ENCODE measurements at regions not wholly inside any gene's neighbourhood (a gene's known extent, or its start where the extent isn't known, plus 50 kb on each side); places are given as distances from the start of the nearest gene placed in this dataset.
"Not testable (repeated sequence)": the region's sequence is repeated elsewhere in the genome, so short reads cannot be mapped to it uniquely, and the experiment has no call there.

DNA sequence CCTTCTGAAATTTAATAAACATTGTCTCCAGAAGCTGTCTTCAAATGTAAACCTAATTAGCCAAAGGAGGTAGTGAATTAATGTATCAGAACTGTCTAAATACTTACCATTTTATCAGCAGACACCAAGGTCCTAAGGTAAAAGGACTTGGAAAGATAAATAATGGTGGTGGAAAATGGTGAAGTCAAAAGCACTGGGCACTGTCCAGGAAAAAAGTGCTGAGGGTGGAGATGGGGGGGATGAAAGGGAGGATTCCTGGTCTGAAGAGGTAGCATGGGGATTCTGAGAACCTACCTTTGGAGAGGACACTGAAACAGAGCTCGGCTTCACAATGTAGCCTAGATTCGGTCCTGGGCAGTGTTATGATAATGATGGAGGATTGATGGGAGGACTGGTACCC, 149.0 kb upstream of the DPH6 start:
- DNase-seq (ENCODE audit: low spot score), result no peak

DNA sequence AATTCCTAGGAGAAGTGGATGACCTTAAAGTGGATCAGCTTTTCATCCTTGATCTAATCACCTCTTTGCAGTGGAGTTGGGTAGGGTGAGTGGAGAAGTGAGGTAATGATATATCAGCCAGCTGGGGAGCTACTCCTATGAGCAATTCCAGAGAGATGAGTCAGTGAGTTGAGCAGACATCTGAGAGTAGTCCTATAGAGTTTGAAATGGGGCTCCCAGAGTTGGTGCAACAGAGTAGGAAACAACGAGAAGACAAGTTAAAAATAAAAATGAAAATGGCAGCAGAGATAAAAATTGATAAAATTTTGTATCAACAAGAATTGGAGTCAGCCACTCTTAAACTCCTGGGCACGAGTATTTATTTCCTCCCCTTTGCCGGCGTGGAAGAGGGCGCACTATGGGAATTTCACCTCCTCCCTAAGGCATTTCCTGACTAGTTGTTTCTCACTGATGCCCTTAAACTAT, 150.8 kb upstream of the DPH6 start:
- no peak for DNase-seq (ENCODE audit: low spot score)

DNA sequence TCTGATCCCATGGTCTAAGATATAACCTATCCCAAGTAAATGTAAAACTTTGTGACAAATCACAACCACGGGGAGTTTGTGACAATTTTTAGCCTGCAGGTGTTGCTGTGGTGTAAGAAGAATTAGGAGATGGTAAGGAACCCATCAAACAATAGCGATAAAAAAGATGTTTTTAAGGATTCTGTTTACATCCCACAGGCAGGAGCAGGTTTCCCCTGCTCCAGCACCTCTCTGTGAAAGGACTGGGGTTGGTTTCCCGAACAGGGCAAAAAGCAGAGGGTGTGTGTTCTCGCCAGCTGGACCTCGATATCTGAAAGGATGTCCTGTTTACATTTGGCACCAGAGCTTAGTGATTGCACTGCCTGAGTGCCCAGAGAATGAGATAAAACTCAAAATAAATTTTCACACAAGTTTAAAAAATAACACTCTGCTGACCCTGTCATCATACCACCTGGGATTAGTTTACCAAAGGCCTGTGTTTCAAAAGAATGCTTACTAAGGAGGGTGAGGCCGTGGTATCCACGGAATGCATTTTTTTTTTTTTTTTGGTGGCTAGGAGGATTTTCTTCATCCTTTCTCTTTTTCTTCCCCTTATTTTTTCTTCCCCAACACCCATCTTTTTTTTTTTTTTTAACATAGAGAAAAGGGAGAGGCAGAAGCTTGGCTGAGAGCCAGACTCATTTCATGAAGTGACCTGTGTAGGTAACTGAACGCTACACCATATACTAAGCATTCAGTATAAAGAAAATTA, 151.8 kb upstream of the DPH6 start:
- no peak for DNase-seq (ENCODE audit: low spot score)

DNA sequence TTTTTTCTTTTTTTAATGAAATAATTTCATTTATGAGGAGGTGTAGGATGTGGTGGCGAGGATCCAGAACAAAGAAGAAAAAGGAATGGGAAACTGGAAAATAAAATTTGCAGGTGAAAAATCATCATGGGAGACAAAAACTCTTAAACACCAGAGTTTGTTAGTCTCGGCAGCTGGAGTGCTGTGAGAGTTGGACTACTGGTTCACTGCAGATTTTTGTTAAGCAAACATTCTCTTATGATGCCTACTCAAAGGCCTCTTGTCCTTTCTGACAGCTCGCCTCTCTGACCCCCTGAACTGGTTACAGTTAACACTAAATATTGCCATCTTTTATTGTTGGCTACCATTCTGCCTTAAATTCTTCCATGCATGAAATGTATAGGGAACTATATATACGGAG, 152.4 kb upstream of the DPH6 start:
- no peak for DNase-seq (ENCODE audit: low spot score)

DNA sequence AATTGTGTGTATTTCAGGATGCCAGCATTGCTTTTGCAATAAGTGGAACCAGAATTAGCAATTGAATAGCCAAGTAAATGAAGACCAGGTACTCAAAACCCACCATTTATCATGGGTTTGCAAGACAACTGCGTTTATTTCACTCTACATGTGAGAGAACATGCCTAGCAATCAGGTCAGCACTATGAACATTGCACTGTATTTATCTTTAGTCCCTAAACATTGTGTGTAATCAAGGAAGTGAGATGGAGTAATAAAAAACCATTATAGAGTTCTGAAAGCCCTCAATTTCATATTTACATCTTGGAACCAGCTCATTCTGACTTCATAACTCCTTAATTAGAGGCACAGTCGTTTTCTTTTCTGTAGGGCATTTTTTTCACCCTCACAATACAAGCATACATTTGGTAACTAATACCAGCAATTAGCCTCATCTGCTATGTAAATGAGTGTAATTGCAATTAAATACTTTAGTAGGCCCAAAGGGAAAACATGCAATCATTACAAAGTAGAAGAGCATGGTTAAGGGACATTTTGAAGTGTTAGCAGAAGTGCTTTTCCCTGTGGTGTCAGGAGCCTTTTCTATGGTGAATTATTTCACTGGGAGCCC, 153.1 kb upstream of the DPH6 start:
- no peak for DNase-seq (ENCODE audit: low spot score)

DNA sequence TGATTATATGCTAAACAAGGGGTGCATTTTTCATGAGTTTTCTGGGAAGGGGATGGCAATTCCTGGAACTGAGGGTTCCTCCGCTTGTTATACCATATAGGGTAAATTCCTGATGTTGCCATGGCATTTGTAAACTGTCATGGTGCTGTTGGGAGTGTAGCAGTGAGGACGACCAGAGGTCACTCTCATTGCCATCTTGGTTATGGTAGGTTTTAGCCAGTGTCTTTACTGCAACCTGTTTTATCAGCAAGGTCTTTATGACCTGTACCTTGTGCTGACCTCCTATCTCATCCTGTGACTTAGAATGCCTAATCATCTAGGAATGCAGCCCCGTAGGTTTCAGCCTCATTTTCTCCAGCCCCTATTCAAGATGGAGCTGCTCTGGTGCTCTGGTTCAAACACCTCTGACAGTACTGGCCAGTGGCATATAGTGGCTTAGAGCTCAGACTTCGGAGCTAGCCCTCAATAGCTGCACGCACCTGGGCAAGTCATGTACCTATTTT, 154.2 kb upstream of the DPH6 start:
- not testable (repeated sequence) for DNase-seq (ENCODE audit: low spot score)

DNA sequence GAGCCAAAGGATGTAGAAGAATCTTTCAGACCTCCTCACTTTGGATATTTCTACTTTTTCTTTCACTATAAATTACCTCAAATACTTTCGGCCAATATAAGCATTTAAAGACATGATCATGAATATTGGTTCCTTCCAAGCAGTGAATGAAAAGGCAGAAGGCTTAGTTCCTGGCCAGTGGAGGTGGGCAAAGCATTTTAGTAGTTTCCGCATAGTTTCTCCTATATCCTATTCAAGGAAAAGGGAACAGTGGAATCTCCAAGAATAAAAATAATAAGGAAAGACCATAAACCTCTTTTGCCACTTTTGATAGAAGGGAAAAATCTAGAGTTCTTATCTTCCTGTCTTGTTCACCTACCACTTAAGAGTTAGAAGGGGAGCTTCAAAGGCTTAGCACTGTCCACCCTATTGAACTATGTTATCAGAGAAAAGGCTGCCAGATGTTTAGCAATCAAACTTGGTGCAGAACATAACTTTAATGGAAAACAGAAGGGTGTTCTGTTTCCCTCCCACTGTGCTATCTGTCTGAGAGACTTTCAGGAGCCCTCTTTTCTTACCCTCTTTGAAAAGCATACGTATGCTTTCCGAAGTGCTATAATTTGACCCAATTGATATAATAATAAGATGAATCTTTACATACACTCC, 155.6 kb upstream of the DPH6 start:
- DNase-seq (ENCODE audit: low spot score), result no peak

DNA sequence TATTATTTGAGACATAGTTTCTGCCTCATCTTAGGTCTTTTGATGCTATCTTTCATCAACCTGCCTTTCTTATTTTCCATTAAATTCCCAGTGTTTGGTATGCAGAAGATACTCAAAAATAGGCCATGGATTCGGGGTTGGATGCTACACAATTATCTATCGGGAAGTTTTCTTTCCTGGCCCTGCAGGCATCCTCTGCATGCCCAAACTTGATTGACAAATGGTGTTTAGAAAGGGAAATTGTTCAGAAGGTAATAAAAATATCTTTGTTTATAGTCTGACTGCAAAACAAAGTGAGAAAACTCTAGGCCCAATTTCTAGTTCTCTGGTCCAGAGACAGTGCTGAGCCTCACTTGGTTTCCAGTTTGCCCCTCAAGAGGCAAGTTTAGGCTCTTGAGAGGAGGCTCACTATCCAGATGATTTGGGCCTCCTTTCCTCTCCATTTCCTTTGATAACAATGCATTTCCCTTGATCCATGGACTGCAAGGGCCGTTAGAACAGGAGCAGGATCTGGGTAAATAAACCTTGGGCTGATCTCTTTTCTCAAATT, 157.1 kb upstream of the DPH6 start:
- DNase-seq (ENCODE audit: low spot score), result no peak

DNA sequence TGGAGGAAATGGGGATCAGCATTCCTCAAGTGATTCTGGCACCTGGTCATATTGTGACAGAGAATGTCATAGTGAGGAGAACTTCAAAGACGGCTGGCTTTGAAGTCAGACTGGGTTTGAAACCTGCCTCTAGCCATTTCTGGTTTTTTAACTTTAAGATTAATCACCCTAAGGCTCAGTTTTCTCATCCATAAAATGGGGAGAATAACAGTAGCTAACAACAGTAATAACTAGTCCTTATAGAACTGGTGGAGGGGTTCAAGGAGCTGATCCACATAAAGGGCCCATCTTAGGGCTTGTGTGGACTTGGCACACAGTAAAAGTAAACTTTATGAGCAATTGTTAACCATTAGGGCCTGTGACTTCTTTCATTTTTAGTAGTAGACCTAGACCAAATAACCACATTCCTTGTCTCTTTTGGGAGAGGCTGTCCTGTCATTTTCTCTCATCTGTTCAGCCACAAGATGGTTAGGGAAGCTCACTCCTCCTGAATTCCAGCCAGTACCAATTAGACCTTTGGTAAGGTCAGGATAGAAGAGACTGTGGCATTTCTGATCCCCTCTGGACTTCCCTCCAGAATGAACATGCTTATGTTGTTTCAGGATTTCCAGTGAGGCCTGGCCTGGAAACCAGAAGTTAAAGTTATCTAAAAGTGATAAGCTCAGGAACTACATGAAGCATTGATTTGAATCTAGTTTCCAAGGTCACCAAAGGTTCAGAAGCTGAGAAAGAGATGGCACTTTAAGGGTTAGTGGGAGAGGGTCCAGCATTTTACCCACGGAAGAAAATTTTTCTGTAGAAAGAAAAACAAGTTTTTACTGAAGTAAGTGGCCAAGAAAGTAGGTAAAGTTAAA, 159.3 kb upstream of the DPH6 start:
- no peak for DNase-seq (ENCODE audit: low spot score)

DNA sequence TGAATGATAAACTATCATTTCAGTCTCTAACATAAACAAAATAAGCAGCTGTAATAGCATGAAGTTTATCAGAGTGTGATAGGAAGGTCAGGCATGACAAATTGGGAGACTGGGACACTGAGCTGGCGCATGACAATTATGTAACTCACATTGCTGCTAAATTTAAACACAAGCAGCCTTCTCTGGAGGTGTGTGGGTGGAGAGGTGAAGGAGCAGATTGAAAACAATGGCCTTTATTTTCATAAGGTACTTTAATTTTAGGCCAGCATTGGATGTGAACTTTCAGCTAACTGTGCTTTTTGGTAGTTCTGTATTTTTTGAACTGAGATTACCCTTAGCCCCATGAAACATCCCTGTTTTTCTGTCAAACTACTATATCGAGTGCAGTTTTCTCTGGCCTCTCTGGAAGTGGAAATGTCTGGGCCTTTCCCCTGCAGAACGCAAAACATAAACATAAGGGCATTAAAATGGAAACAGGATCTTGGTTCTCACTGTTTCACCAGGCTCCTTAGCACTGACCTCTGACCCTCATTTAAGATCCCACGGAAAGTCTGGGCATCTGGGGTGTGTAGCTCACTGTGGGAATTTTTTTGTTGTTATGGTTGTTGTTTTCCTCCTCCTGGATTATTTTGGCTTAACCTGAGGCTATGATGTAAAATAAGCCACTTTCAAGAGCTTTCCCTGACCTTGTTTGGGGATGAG, 160.1 kb upstream of the DPH6 start:
- no peak for DNase-seq (ENCODE audit: low spot score)

DNA sequence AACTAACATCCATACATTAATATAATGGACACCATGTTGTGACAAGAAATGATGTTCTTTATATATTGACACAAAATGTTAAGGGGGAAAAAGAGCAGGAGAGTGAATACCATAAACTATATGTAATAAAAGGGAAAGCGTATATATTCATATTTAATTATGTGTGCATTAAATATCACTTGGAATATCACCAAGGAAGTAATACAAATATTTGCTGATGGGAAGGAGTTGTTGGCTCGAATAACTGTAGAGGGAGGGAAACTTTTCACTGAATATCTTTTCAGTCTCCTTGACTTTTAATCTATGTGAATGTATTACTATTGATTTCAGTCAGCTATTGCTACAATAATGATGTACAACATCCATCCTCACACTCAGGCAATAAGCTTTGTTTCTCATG, 167.0 kb upstream of the DPH6 start:
- DNase-seq (ENCODE audit: low spot score), result no peak

DNA sequence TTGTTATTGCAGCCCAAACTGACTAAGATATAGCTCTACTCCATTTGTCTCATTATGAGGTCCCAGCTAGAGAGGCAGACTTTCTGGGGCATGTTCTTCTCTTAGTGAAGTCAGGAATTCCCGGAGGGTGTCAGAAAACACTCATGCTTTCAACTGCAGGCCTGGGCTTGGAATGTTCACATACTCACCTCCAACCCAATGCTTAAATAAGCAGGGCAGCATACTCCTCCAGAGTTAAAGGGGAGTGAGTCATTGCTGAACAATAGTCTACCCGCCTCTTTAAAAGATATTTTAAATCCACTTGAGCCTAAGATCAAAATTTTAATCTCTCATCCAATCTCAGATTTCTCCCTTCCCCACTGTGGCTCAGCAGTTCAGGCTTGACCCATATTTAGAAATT, 167.8 kb upstream of the DPH6 start:
- DNase-seq (ENCODE audit: low spot score), result no peak

DNA sequence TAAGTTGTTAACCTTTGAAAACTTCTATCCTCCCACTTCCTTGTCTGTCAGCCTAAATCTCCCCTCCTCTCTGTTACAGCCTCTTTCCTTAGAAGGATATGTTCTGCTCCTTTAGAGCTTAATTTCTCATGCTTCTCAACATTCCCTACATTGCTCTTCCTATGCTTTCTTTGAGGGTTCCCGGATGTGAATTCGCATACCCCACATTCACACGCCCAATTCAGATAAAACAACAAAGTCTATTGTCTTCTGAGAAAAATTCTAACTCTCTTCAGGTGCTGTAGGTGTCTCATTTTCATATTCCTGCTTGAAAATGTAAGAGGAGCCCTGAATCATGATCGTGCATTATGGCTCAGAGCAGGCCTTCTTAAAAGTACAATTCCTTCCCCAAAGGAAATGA, 171.8 kb upstream of the DPH6 start:
- no peak for DNase-seq (ENCODE audit: low spot score)

DNA sequence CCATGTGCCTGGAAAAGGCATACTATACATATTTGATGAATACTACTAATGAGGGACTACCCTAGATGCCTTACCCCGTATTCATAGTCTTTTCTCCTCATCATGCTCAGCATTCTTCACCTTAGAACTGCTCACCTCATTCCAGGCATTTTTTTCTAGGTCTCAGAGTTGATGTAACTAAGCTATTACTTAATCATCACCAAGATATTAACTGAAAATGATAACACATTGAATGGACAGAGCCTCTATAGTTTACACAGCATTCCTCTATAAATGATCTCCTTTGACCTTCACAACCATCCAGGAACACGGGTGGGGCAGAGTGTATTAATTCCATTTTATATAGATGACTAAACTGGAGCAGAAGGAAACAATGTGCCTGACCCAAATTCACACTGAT, 174.1 kb upstream of the DPH6 start:
- DNase-seq (ENCODE audit: low spot score), result no peak

DNA sequence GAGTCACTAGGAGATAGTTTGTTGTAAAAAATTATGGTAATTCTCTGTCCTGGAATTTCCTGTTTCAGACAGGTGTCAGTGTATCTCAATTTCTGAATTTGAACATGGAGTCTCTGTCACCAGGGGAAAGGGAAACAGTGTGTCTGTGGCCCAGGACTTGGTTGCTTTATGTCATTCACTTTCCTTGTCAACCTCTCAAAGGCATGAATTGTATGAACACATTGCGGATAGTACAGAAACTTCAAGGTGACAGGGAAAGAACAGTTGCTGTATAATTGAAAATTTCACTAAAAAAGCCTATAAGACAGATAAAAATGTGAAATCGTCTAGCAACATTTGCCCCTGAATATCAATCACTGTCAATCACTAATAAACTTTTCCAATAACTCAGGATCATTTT, 175.0 kb upstream of the DPH6 start:
- DNase-seq (ENCODE audit: low spot score), result no peak

DNA sequence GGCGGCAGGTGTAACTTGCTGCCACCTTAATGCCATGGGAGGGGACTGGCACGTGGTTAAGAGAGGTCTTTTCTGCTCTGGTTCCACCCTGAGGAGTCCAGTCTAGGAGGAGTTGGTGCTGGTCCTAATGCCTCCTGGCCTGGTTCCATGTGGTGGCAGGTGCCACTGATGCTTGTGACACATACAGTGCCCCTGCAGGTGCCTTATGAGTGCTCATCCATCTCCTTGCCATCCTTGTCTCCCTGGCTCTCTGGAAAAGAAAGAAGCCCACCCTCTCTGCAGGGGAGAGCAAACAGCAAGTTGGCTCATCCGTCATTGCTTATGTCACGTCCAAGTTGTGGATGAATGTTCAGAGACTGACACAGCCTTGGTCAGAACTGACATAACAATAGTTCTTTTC, 175.8 kb upstream of the DPH6 start:
- DNase-seq (ENCODE audit: low spot score), result no peak

DNA sequence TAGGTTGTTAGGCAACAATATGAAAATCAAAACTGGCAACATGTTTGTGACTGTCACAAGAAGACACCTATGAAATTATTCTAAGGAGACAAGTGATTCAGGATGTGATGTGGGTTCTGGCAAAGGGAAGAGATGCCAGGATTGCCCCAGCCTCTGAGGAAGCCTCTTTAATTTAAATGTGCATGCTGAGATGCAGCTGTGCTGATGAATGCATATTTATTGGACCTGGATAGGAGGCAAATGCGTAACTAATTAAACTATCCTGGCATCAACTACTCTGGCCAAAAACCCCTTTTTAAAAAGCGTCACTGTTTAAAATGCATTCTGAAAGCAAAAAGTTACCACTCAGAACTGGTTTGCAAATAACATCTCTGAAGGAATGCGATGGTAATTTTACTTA, 176.5 kb upstream of the DPH6 start:
- DNase-seq (ENCODE audit: low spot score), result no peak

DNA sequence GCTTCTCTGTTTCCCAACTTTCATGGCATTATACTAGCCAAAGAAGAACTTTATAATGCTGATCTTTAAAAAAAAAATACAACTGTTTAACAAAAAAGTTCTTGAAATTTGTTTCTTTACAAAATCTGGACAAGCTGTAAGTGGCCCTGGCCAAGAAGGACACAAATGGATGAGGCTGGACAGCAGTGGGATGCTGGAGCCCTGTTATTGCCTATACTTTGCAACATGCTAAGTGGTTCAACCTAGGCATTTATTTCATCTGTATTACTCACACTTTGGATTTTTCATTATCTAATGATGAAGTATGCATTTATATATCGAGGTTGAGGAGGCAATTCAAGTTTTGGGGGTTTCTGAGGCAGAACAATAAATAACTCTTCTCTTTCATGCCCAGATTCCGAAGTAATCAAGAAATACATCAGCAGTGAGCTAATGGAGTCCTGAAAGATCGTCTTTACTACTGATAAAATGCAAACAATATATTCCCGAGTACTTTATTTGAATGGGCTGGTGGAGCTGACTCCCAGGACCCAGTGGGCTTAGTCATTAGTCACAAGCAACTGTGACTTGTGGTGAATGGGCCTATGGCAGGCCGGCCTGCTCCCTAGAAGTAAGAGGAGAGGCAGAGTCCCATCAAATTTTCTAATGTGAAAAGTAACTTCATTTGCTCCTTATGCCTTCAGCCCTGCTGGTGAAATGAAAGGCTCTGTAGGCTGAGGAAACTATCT, 177.3 kb upstream of the DPH6 start:
- no peak for DNase-seq (ENCODE audit: low spot score)

DNA sequence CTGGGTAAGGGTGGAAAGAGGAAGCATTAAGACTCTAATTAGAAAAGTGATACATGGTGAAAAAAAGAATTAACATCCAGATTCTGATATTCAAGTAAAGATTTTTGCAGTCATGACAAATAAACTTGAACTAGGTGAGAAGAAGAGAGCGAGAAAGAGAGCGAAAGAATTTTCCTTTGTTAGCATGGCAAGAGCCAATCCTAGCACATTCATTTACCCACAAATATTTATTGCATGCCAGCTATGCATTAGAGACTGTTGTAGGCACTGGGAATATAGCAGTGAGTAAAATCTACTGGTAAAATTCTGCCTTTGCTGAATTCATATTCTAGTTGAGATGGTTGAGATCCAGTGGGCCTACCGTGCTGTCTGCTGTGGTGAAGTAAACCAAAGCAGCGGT, 177.9 kb upstream of the DPH6 start:
- no peak for DNase-seq (ENCODE audit: low spot score)

DNA sequence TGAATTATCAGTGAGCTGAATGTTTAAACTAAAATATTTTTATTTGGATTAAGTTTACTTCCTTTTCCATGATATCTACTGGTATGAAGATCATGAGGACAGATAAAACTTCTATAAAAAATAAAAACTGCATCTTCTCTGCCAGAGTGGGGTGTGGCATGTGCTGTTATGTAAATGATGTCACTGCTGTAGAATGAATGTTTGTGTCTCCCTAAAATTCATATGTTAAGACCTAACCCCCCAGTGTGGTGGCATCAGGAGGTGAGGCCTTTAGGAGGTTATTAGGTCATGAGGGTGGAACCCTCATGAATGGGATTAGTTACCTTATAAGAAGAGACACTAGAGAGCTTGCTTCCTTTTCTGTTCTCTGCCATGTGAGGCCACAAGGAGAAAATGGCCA, 178.7 kb upstream of the DPH6 start:
- no peak for DNase-seq (ENCODE audit: low spot score)

DNA sequence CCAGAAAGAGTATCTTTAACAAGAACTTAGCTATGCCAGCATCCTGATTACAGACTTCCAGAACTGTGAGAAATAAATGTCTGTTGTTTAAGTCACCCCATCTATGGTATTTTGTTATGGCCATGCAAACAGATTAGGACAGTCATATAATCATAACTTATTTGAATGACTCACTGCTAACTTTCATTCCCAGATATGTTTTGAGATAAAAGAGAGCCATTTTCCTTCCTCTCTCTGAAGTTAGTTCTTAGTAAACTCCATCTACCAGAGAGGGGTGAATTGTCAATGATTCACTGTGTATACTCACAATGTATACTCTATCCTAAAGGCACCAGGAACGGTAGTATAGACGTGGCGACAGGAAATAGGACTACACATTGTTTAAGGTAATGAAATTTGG, 179.4 kb upstream of the DPH6 start:
- DNase-seq (ENCODE audit: low spot score), result no peak

Data from activated CD4-positive, alpha-beta T cell treated with anti-CD3 and anti-CD28 coated beads, Interleukin-2, Interleukin-4, amounts not matched to agents 100 ng/mL and 50 ng/mL, durations not matched to agents 16 hours and 8 hours (primary cell).